ENCODE measurements at regions not wholly inside any gene's neighbourhood (a gene's known extent, or its start where the extent isn't known, plus 50 kb on each side); places are given as distances from the start of the nearest gene placed in this dataset.
A peak's percentile ranks its signal among the peaks of the same experiment; 100 is the strongest.

DNA sequence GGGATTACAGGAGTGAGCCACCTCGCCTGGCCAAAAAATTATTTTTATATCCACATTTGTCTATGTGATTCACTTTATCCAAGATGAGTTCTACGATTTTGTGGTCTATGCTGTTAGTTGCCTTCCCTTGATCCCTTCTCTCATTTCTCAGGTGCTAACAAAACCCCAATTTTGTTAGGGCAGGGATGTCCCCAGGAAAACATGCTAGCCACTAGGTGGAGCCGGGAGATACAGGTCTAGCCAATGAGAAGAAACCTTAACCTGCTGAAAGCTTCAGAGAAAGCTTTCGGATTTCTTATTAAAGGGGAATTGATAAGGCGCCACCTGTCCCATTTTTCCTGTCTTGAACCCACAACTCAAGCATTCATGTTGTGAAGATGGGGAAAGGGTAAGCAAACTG, 167.4 kb upstream of the OLIG3 start:
- no peak overlapping the region for H3K27ac ChIP-seq (ENCODE audit: low read length)
- DNase-seq (ENCODE audit: low read depth, low spot score) = no peak
- CTCF ChIA-PET = interaction anchor here (0.6 kb wide), 1 partner anchor 283 kb away, joined by 3 read pairs; no protein-coding TSS in a partner anchor
- no peaks in the 10 kb centered on the region; the same call in 1 of the 2 replicates for H3K27me3 ChIP-seq (ENCODE audit: control insufficient read depth, insufficient read depth, low read length)
- no peak for TF ChIP-seq POLR2AphosphoS5 (IDR thresholded peaks at IDR 0.05; ENCODE audit: low read depth, low read length)
- TF ChIP-seq, protein P1, sequence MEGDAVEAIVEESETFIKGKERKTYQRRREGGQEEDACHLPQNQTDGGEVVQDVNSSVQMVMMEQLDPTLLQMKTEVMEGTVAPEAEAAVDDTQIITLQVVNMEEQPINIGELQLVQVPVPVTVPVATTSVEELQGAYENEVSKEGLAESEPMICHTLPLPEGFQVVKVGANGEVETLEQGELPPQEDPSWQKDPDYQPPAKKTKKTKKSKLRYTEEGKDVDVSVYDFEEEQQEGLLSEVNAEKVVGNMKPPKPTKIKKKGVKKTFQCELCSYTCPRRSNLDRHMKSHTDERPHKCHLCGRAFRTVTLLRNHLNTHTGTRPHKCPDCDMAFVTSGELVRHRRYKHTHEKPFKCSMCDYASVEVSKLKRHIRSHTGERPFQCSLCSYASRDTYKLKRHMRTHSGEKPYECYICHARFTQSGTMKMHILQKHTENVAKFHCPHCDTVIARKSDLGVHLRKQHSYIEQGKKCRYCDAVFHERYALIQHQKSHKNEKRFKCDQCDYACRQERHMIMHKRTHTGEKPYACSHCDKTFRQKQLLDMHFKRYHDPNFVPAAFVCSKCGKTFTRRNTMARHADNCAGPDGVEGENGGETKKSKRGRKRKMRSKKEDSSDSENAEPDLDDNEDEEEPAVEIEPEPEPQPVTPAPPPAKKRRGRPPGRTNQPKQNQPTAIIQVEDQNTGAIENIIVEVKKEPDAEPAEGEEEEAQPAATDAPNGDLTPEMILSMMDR (IDR thresholded peaks at IDR 0.05) = peak; percentile 82
- no peaks in the 10 kb centered on the region for H3K36me3 ChIP-seq (ENCODE audit: control insufficient read depth, insufficient read depth, low read length)
- peak; percentile 76; the same call in 1 of the 2 replicates for ATAC-seq
- in situ Hi-C loops (cut with HindIII; ENCODE audit: low pct_unique_long_range_greater_than_20kb, low sequenced_read_pairs) = no loop called here
- H3K4me1 ChIP-seq (ENCODE audit: control insufficient read depth, insufficient read depth, low read length) = no peaks in the 10 kb centered on the region
- no peaks in the 10 kb centered on the region for H3K9me3 ChIP-seq (ENCODE audit: control insufficient read depth, insufficient read depth, low read depth, low read length)
- intact Hi-C loops (cut with micrococcal nuclease; ENCODE audit: unreplicated experiment) = no loop called here
- BruUV-seq (replicated peaks) = no TSS peak
- POLR2A ChIA-PET = no interaction called here
- no peak overlapping the region for H3K4me3 ChIP-seq (ENCODE audit: low read depth in 2 of 2, low read length in 2 of 2)

GRCh38 chr6:137664183-137664582, 170.0 kb upstream of the OLIG3 start:
- CTCF ChIA-PET = no interaction called here
- in situ Hi-C loops (cut with HindIII; ENCODE audit: low pct_unique_long_range_greater_than_20kb, low sequenced_read_pairs) (no loop called here), intact Hi-C loops (cut with micrococcal nuclease; ENCODE audit: unreplicated experiment) (no loop called here)
- POLR2A ChIA-PET = no interaction called here
- Histone ChIP-seq H3K27me3 (ENCODE audit: control insufficient read depth, insufficient read depth, low read length) (peaks cover 2% of the 10 kb centered on the region; the same call in 1 of the 2 replicates), H3K36me3 (ENCODE audit: control insufficient read depth, insufficient read depth, low read length) (no peaks in the 10 kb centered on the region; the same call in 1 of the 2 replicates), H3K9me3 (ENCODE audit: control insufficient read depth, insufficient read depth, low read depth, low read length) (no peaks in the 10 kb centered on the region), H3K4me1 (ENCODE audit: control insufficient read depth, insufficient read depth, low read length) (no peaks in the 10 kb centered on the region), H3K4me3 (ENCODE audit: low read depth in 2 of 2, low read length in 2 of 2) (no peak overlapping the region), H3K27ac (ENCODE audit: low read length) (no peak overlapping the region)
- DNase-seq (ENCODE audit: low read depth, low spot score) (no peak), ATAC-seq (no peak)
- no TSS peak for BruUV-seq (replicated peaks)
- TF ChIP-seq, protein P1 (IDR thresholded peaks at IDR 0.05) = no peak
- TF ChIP-seq REST (IDR thresholded peaks at IDR 0.05; ENCODE audit: insufficient read depth in 1 of 2, low read depth in 2 of 2, low read length in 1 of 2) (no peak), SIN3A (IDR thresholded peaks at IDR 0.05; ENCODE audit: borderline replicate concordance, insufficient read depth, low read depth, low read length) (no peak), POLR2AphosphoS5 (IDR thresholded peaks at IDR 0.05; ENCODE audit: low read depth, low read length) (no peak), TCF7L2 (IDR thresholded peaks at IDR 0.05; ENCODE audit: low read depth, low read length) (no peak)

All from Panc1 (cell line).